ENCODE measurements at regions not wholly inside any gene's neighbourhood (a gene's known extent, or its start where the extent isn't known, plus 50 kb on each side); places are given as distances from the start of the nearest gene placed in this dataset.

GRCh38 chr12:131509701-131510100, 201.2 kb upstream of the SFSWAP start:
- no peaks in the 10 kb centered on the region for H3K9me3 ChIP-seq
- H3K36me3 ChIP-seq, result no peaks in the 10 kb centered on the region
- ATAC-seq (no peak), DNase-seq (no peak)
- H3K4me1 ChIP-seq, result peaks cover 0 to 11% (median 0%) of the 10 kb centered on the region in 9 donors
- peaks cover 0 to 40% (median 0%) of the 10 kb centered on the region in 7 donors for H3K27me3 ChIP-seq
- intact Hi-C loops (cut with DNase I), result no loop called here
- no peak overlapping the region for H3K27ac ChIP-seq
- TF ChIP-seq CTCF (IDR thresholded peaks at IDR 0.05), result no peak
- 65 to 68% methylated on average over 7 of the region's 7 CpGs for WGBS, 2 donors
- H3K4me3 ChIP-seq, result no peak overlapping the region

GRCh38 chr12:131510431-131510830, 200.5 kb upstream of the SFSWAP start:
- intact Hi-C loops (cut with DNase I), result no loop called here
- H3K9me3 ChIP-seq, result peaks cover 0 to 6% (median 0%) of the 10 kb centered on the region in 11 donors
- TF ChIP-seq CTCF (IDR thresholded peaks at IDR 0.05), result no peak
- peaks cover 0 to 11% (median 0%) of the 10 kb centered on the region in 9 donors for H3K4me1 ChIP-seq
- no peak for DNase-seq
- H3K27ac ChIP-seq, result no peak overlapping the region
- WGBS, 2 donors, result 54 to 68% methylated on average over 4 of the region's 4 CpGs
- no peak for ATAC-seq
- no peak overlapping the region for H3K4me3 ChIP-seq
- peaks cover 0 to 40% (median 0%) of the 10 kb centered on the region in 7 donors for H3K27me3 ChIP-seq
- no peaks in the 10 kb centered on the region for H3K36me3 ChIP-seq

DNA sequence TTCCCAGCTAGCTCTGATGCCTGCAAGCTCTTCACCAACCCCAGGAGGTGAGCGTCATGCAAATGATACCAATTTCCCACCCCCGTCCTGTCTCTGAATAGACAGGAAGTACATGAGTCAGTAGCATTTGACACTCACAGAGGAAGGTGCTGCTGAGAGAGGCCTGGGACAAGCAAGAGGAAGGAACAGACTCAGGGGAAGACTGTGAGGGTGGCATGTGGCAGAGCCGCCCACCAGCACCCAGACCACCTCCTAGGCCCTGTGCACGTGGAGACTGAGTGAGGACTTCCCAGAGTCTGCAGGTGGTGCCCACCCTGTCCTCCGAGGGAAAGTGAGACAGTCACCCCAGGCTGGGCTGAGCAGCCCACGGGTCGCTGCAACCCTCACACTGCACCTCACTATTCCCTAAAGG, 199.5 kb upstream of the SFSWAP start:
- 46 to 47% methylated on average over 7 of the region's 7 CpGs for WGBS, 2 donors
- intact Hi-C loops (cut with DNase I), result no loop called here

GRCh38 chr12:131511803-131512561, 198.9 kb upstream of the SFSWAP start:
- H3K4me3 ChIP-seq, result no peak overlapping the region
- intact Hi-C loops (cut with DNase I), result no loop called here
- H3K9me3 ChIP-seq, result peaks cover 0 to 17% (median 3%) of the 10 kb centered on the region in 11 donors
- peak overlapping the region in 1 of 10 donors; percentile 61 for H3K27ac ChIP-seq
- WGBS, 2 donors, result 71 to 89% methylated on average over 11 of the region's 11 CpGs
- TF ChIP-seq CTCF (IDR thresholded peaks at IDR 0.05), result no peak
- H3K27me3 ChIP-seq, result peaks cover 0 to 26% (median 6%) of the 10 kb centered on the region in 7 donors
- DNase-seq, result no peak
- peaks cover 0 to 11% (median 0%) of the 10 kb centered on the region in 9 donors for H3K4me1 ChIP-seq
- no peaks in the 10 kb centered on the region for H3K36me3 ChIP-seq
- ATAC-seq, result no peak

More for the DNA sequence above, 199.5 kb upstream of the SFSWAP start:
- Histone ChIP-seq H3K9me3 (peaks cover 0 to 11% (median 0%) of the 10 kb centered on the region in 11 donors), H3K36me3 (no peaks in the 10 kb centered on the region), H3K27ac (peak overlapping the region in 1 of 10 donors; percentile 61), H3K27me3 (peaks cover 0 to 32% (median 6%) of the 10 kb centered on the region in 7 donors), H3K4me1 (peaks cover 0 to 11% (median 0%) of the 10 kb centered on the region in 9 donors), H3K4me3 (no peak overlapping the region)
- TF ChIP-seq CTCF (IDR thresholded peaks at IDR 0.05), result no peak
- DNase-seq (no peak), ATAC-seq (peak in 4 of 8 donors; percentile 30 to 44 (median 40))
